ENCODE measurements at regions not wholly inside any gene's neighbourhood (a gene's known extent, or its start where the extent isn't known, plus 50 kb on each side); places are given as distances from the start of the nearest gene placed in this dataset.

GRCh38 chr7:124679146-124679545 is 86.4 kb downstream of the GPR37 start:
- no peaks in the 10 kb centered on the region for H3K36me3 ChIP-seq
- no peaks in the 10 kb centered on the region for H3K4me1 ChIP-seq
- H3K27ac ChIP-seq: no peak overlapping the region
- no peaks in the 10 kb centered on the region for H3K9me3 ChIP-seq
- intact Hi-C loops (cut with DNase I): no loop called here
- DNase-seq: no peak
- H3K27me3 ChIP-seq: no peaks in the 10 kb centered on the region
- no peak for TF ChIP-seq POLR2A (IDR thresholded peaks at IDR 0.05)
- no peak for TF ChIP-seq CTCF (IDR thresholded peaks at IDR 0.05)
- H3K4me3 ChIP-seq: no peak overlapping the region
- ATAC-seq: no peak
- WGBS, 4 donors: 74 to 82% (median 80%) methylated on average over 2 of the region's 2 CpGs

- Histone ChIP-seq H3K36me3 (no peaks in the 10 kb centered on the region), H3K4me1 (no peaks in the 10 kb centered on the region), H3K27me3 (no peaks in the 10 kb centered on the region), H3K9me3 (no peaks in the 10 kb centered on the region), H3K4me3 (no peak overlapping the region), H3K27ac (no peak overlapping the region)
- ATAC-seq (no peak), DNase-seq (no peak)
- intact Hi-C loops (cut with DNase I): no loop called here
- 59 to 82% (median 74%) methylated on average over 1 of the region's 1 CpG for WGBS, 4 donors
- no peak for TF ChIP-seq CTCF (IDR thresholded peaks at IDR 0.05)
- TF ChIP-seq POLR2A (IDR thresholded peaks at IDR 0.05): no peak
Observed at GRCh38 chr7:124674451-124674850, 91.1 kb downstream of the GPR37 start.

GRCh38 chr7:124672011-124672410 is 93.6 kb downstream of the GPR37 start:
- H3K27ac ChIP-seq: no peak overlapping the region
- no peaks in the 10 kb centered on the region for H3K36me3 ChIP-seq
- no peak for ATAC-seq
- no peaks in the 10 kb centered on the region for H3K4me1 ChIP-seq
- no peaks in the 10 kb centered on the region for H3K9me3 ChIP-seq
- 67 to 90% (median 85%) methylated on average over 1 of the region's 1 CpG for WGBS, 4 donors
- TF ChIP-seq POLR2A (IDR thresholded peaks at IDR 0.05) (no peak), CTCF (IDR thresholded peaks at IDR 0.05) (no peak)
- H3K4me3 ChIP-seq: no peak overlapping the region
- DNase-seq: no peak
- no peaks in the 10 kb centered on the region for H3K27me3 ChIP-seq
- intact Hi-C loops (cut with DNase I): no loop called here

- no peaks in the 10 kb centered on the region for H3K9me3 ChIP-seq
- H3K27ac ChIP-seq: no peak overlapping the region
- H3K4me3 ChIP-seq: no peak overlapping the region
- no peak for ATAC-seq
- no peaks in the 10 kb centered on the region for H3K27me3 ChIP-seq
- 46 to 60% (median 50%) methylated on average over 9 of the region's 9 CpGs for WGBS, 4 donors
- TF ChIP-seq CTCF (IDR thresholded peaks at IDR 0.05): no peak
- TF ChIP-seq POLR2A (IDR thresholded peaks at IDR 0.05): no peak
- DNase-seq: no peak
- no peaks in the 10 kb centered on the region for H3K36me3 ChIP-seq
- no peaks in the 10 kb centered on the region for H3K4me1 ChIP-seq
- intact Hi-C loops (cut with DNase I): no loop called here
Observed at GRCh38 chr7:124667312-124668153, 98.1 kb downstream of the GPR37 start.
